CD4-positive, alpha-beta T cell treated with Interleukin-2 at 100 ng/mL for 4 hours (primary cell): ENCODE measurements at regions not wholly inside any gene's neighbourhood (a gene's known extent, or its start where the extent isn't known, plus 50 kb on each side); places are given as distances from the start of the nearest gene placed in this dataset.

Source experiments
- DNase-seq: peaks from one replicate; pipeline ENCODE4 v3.0.0-alpha.2; 2020; ENCODE audit warnings: low spot score

DNA sequence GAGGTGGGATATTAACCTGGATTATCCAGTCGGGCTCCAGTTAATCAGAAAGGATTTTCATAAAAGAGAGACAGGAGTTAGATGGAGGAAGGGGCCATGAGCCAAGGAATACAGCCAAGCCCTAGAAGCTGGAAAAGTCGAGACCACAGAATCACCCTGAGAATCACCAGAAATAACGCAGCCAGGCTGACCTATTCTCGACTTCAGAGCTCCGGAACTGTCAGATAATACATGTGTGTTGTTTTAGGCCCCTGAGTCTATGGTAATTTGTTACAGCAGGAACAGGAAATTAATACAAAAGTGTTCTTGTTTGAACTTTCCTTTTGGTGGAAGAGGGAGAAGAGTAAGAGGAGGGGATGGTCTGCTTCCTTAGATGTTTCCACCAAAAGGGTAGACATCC is 208.1 kb downstream of the JCAD start:
- no peak for DNase-seq

DNA sequence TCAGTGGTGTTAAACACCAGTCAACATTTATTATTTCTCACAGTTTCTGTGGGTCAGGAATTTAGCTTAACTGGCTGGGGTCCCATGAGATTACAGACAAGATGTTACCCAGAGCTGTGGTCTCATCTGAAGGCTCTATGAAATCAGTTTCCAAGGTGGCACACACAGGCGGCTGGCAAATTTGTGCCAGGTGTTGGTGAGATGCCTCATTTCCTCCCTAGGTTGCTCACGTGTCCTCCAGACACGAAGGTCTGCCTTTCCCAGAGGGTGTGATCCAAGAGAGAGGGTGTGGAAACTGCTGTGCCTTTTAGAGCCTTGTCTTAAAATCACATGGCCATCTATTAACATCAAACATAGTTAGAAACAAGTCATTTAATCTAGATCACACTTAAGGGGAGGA is 209.0 kb downstream of the JCAD start:
- DNase-seq: no peak

DNA sequence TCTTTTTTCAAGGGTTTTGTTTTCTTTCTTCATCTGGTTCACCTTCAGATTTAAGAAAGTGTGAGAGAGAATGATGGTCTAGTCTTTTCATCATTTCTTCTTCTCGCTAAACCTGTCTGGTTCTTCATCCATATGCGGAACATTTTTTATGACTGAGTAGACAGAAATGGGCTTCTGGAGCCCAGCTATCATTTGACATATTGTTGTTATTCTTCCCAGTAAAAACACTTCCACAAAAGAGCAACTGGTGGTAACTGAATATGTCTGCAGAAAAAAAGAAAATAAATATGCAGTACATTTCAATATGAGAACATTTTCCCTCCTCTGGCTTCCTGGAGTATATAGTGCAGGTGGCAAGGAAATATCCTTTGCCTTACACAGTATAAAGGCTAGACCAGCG is 209.5 kb downstream of the JCAD start:
- DNase-seq: no peak

DNA sequence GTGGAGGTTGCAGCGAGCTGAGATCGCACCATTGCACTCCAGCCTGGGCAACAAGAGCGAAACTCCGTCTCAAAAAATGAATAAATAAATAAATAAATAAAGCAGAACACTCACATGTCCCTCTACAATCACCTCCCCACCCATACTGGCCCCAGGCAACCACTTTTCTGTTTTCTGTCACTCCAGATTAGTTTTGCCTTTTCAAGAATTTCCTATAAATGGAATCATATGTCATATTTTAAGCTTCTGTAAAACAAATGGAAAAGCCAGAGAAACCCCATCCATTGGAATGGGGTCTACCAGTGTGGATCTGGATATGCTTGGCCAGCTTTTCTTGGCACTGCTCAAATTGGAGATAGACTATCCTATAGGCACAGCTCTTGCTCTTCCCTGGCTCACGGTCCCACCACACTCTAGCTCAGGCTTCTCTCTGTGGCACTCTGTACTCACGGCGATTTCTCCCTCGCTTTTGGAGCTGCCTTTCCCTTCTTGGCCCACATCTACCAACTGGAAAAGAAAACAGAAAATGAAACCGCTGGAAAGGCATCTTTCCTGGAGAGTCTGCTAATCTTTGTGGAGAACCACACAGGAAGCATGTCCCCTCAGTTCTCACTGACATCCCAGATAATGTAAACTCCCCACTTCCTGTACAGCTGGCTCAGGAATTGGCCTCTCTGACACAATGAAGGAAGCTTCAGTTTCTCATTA is 210.1 kb downstream of the JCAD start:
- DNase-seq: no peak

DNA sequence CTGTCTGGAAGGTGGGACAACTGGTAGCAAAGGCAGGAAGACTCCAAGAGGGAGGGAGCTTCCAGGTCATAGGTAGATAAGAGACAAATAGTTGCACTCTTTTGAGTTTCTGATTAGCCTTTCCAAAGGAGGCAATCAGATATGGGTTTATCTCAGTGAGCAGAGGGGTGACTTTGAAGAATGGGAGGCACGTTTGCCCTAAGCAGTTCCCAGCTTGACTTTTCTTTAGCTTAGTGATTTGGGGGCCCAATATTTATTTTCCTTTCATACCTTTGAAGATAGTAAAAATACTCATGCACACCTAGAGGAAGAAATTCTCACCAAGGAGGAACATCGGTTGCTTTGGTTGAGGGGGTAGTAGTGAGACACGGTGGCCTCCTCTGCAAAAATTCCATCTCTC is 212.1 kb upstream of the SVIL start:
- DNase-seq: no peak

DNA sequence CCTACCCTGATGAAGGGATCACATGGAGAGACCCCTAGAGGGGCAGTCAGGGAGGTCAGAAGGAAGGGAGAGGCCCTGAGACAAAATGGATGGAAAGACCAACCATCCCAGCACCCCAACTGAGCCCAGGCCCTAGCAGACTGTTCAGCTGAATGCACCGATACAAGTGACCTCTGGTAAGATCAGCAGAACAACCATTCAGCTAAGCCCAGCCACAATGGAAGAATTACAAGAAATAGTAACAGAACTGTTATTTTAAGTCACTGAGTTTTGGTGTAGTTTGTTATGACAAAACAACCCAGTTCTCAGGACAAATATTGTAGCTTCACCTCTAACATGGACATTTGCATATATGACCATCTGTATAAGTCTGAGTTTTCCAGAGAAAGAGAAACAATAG is 210.4 kb upstream of the SVIL start:
- no peak for DNase-seq

DNA sequence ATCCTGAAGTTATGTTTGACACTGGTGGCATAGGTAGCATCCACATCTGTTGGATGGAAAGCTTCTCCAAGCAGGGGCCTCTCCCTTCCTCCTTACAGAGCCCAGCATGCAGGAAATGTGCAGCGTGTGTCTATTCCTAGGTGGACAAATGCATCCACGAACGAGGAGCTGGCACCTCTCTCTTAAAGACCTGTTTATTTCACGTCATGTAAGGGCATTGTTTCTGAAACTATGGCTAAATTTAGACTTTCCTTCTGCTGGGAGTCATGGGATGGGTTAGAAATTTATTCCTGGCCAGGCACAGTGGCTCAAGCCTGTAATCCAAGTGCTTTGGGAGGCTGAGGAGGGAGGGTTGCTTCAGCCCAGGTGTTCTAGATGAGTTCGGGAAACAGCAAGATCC is 208.4 kb upstream of the SVIL start:
- no peak for DNase-seq

DNA sequence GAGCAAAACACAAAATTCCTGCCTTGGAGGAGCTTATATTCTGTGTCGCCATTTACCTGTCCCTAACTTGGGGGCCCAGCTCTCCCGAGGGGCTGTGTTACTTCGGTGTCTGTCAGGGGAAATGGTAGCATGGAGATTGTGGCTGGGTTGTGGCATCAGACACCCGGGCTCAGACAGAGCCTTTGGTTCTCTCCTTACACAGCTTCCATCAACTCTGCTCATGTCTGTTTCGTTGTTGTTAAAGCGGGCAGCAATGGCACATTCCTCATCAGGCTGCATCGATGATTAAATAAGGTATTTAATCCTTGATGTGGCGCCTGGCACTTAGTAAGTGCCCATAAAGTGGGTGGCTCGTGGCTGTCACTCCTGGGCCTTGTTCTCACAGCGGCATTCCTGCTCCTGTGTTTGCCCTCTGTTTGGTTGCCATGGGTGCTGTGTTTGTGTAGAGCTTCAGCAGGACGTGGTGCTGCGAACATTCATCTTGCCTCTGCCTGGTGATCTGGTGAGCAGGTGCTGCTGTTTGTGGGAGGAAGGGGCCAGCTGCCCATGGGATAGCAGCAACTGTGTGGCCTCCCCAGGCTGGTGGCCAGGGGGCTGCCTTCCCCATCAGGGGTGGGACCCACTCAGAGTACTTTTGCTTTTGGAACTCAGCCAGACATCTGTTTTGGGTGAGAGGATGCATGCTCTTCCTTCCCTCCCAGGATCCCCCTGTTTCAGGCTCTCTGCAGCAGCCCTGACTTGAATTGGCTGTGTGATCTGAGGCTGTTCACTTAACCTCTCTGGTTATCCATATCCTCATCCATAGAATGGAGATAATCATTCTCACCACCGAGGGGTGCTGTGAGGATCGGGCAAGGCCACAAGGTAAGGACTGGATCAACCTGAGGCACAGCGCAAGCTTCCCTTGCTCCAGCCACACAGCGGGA is 207.2 kb upstream of the SVIL start:
- DNase-seq: no peak

DNA sequence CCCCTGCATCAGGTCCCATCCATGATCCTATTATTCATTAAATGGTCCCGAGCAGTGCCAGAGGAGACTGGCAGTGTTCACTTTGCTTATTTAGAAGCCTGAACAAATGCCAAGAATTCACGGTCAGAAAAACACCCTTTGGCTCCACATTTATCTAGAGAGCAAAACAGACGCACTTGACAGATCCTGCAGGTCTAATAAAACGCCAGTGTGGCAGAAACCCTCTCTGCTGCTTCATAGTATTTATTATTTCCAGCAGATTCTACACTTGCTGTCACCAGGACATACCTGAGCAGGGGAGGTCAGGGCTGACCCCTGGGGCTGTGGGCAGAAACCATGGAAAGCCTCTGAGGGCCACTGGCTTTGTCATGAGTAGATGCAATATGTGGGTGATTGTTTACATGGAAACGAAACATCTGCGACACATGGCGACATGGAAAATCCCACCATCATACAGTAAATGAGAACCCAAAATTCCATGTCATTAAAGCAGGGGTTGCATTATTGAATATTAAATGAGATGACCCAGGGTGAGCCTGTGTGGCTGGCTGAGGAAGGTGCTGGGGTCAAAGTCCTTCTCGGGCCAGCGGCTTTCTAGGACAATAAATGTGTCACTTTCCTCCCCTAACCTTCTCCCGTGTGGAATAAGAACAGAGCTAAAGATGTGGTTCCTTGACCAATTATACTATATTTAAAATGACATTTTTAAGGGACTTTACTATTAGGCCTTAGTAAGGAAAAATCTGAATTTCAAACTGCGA is 205.9 kb upstream of the SVIL start:
- no peak for DNase-seq

DNA sequence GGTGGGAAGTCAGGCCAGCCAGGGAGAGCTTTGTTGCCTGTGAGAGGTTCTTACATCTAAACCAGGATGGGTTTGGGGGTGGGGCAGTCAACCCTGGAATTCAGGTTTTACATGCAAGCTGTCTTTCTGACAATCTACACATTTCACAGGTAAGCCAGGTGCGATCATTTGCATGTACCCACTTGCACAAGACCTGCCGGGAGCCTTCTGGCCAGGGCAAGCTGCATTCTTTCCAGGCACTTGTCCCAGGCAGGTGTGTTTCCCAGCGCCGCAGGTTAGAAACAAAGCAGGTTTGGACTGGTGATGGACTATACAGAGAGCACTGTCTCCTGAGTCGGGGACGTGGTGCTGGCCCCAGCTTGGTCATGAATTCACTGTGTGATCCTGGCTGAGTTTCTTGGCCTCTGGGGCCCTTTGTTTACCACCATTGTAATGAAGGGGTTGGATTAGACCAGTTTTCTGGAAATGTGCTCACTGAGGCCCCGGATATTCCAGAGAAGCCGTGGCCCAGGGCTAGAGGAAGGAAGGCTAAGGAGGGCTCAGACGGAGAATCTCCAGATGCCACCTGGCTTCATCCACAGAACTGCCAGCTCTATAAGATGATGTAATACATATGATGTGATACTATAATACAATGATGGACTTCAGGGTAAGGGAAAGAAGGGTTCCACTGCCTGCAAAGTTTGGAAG is 205.2 kb upstream of the SVIL start:
- no peak for DNase-seq

DNA sequence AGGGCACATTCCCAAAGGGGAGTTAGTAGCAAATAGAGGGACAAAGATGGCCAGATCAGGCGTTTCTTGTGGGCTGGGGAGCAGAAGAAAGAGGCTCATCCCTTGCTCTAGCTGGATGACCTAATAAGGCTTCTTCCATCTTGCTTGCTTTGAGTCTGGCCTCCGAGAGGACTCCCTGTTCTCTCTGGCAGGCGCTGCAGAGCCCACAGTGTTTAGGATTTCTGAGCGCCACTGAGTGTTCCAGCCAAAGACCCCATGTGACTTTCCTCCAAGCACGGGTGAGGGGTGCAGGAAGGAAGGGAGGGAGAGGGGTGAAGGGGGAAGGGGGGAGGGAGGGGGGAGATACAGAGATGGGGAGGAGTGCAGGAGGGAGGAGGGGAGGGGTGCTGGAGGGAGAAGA is 203.8 kb upstream of the SVIL start:
- no peak for DNase-seq

DNA sequence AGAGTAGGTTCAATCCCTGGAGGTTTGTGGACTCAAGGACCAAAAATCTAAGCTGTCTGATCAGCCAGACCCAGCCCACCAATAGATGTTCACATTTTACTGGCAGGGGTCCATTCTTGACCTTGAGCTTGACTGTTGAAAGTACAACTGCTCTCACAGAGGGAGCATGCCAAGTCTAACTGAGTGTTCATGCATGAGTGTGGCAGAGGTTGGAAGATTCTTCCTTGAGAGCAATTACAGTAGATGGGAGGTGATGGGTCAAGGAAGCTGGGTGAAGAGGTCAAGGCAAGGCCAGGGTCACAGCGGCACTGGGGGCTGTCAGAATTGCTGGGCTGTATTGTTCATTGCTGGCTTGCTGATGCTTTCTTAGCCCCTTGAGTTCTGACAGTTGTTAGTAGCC is 202.8 kb upstream of the SVIL start:
- no peak for DNase-seq

DNA sequence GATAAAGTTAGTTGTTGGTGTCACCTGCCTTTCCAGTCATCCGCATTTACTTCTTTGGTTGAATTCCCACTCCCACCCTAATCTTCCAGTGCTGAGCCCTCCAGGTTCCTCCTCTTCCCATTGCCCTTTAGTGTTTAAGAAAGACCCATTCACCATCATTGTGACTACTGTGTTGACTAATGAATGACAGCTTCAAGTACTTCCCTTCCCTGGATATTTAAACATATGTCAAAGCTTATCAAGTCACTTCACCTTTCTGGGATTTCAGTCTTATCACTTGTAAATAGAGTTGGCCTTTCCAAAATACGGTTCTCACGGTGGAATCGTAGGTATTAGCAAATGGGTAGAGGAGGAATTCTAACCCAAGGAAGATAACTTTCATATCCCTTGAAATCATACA is 201.6 kb upstream of the SVIL start:
- DNase-seq: no peak

DNA sequence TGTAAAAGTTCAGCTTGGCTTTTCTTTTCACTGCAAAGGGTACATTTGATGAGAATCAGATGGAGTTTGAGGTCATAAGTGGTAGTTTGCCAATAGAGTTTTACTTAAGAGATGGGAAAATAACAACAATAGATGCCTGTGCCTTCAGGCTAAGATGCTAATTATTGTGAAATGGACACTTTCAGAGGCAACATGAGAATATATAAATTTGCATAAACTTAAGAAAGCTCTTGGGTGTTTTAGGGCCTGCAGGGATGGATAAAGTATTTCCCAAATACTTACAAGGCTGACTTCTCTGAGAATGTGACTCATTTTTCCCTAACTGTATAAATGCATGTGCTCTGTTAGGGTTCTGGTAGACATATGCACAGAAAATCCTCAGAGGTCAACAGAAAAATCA is 200.3 kb upstream of the SVIL start:
- DNase-seq: no peak

DNA sequence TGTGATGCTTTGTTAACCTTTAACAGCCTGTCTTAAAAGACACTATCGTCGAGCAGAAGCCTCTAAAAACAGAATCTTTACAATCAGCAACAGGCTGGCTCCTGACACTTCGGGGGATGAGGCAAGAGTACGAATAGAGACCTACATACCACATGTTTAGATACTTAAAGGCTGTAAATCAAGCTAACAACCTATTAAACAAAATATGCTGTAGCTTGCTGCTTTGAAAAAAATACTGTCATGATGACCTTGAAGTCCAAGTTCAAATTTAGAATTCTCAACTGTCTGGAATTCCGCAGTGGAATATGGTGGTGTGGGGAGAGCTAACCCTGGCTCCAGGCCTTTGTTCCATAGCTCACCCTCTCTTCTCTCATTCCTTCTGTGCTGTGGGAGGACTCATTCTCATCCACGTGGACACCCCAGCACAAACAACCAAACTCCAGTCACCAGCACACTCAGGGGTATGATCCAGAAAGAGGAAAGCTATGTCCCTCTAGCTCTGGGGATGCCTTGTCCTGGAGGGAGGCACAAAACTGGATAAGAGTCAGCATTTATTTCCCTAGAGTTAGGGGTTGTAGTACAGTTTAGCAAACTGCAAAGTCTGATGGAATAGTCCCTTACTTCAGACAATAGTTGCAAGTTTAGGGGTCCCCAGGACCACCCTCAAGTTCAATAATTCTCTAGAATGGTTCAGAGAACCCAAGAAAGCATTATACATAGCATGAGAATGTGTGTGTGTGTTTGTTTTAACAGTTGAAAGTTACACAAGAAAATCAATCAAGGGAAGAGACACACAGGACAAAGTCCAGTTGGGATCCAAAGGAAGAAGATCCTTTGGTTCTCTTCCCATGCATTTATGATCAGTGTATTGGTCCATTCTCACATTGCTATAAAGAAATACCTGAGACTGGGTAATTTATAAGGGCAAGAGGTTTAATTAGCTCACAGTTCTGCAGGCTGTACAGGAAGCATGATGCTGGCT is 196.1 kb upstream of the SVIL start:
- DNase-seq: no peak

DNA sequence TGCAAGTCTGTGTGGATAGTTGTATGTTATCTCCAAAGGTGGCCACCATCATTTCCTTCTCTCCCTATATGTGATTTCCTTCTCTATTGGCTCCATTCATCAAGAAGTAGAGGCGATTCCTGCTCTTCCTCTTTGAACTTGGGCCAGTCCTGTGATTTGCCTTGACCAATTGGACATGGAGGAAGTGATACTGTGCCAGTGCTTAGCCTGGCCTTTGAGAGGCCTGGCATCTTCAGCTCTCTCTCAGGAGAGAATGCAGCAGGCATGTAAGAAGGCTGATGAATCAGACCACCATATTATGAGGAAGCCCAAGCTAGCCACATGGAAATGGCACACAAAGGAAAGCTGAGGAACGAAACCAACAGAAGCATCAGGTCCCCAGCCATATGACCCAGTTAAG is 195.0 kb upstream of the SVIL start:
- DNase-seq: no peak

DNA sequence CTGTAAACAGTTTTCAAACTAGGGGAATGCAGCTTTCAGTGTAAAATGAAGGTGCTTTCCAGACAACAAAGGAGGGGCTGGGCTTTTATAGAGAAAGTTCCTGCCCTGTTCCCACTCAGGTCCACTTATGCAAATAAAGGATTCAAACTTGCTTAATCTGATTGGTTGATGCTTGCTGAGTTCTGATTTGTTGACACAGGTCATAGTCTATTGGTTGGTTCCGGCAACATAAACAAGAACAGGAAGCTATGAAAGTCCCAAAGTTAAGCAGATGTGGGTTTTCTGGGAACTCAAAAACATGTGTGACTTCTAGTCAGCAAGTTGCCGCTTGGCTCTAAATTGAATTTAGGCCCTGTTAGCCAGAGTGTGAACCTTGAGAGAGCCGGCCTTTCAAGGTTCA is 194.2 kb upstream of the SVIL start:
- DNase-seq: no peak

DNA sequence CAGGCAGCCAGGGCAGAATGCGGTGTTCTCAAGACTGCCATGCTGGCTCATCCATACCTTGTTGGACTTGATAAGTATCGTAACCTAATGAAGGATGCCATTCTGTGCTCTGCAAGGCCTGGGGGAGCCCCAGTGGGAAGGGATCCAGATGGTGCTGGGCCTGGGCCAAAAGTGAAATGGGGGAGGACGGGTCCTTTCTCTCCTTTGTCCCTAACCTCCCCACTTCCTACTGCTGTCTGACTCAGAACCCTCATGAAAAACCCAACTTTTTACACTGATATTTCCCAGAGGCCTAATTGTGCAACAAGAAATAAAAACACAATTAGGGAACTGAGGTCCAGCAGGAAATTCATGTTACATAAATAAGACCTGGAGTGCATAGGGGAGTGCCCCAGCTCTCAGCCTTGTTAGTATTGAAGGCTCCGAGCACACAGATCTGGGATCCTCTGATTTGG is 193.7 kb upstream of the SVIL start:
- no peak for DNase-seq

DNA sequence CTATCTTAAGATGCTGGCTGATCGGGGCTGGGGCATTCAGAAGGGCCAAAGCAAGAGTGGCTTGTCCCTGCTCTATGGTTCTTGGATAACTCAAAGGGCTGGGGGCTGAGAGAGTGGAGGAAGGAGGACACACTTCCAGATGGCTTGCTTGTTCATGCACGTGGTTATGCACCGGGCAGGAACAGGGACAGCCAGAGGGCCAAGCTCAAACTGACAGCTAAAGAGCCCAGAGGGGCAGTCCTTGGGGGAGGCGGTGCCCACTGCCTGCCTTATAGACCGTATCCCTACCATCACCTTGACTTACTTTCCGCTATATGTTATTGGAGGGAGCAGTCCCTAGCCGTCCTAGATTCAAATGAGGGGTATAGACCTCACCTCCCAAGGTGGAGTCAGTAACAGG is 192.7 kb upstream of the SVIL start:
- DNase-seq: no peak

DNA sequence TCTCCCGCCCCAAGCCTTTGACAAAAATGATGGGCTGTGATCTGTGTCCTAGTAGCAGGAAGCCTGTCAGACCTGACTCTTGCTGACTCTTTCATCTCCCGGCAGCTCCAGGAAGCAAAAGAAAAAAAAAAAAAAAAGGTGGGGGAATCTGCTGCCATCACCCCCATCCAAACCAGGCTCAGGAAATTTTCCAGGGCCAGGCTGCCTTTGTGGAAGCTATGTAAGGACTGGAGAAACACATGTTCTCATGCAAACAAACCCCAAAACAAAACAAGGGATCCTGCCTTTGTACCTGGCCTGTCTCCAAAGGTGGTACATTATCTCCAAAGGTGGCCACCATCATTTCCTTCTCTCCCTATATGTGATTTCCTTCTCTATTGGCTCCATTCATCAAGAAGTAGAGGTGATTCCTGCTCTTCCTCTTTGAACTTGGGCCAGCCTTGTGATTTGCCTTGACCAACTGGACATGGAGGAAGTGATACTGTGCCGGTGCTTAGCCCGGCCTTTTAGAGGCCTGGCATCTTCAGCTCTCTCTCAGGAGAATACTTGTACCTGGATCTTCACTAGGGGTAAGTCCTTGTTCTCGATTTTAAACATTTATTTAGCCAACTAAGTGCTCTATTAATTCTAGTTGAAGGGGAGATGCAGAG is 192.2 kb upstream of the SVIL start:
- no peak for DNase-seq
